ENCODE measurements at regions not wholly inside any gene's neighbourhood (a gene's known extent, or its start where the extent isn't known, plus 50 kb on each side); places are given as distances from the start of the nearest gene placed in this dataset.

DNA sequence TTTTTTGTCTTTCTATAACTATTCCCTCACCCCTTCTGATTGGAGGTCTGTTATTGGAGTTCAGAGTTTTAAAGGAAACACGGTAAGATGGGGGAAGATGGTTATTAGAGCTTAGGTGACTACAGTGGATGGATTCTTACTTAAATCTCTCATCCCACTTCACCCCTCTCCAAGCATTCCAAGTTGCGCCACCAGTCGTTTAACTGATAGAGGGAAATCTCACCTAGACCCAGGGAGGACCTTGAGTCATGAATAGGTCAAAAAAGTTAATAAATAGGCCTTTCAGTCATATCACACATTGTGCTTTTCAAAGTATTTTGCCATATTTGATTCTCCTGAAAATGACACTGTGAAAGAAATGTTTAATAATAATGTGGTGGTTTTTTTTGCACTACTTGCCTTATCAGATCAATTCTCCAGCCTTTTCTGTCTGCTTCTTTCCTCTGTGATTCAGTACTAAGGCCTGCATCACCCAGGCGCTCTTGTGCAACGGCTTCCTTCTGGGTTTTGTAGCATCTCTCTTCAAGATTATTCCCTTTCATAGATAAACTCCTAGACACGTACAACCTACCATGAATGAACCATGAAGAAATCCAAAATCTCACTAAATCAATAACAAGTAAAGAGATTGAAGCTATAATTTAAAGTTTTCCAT lies 100.4 kb upstream of the TGFBR2 start:
- TF ChIP-seq POLR2A (IDR thresholded peaks at IDR 0.05; ENCODE audit: low read length) (no peak), GATA1 (IDR thresholded peaks at IDR 0.05; ENCODE audit: low read depth, low read length) (no peak)
